HPDE6-E6E7 (cell line): ENCODE measurements at regions not wholly inside any gene's neighbourhood (a gene's known extent, or its start where the extent isn't known, plus 50 kb on each side); places are given as distances from the start of the nearest gene placed in this dataset.

Experiments
- DNase-seq: peaks from one replicate; pipeline ENCODE4 v3.0.0; 2011; ENCODE audit warnings: missing footprints; ENCODE audit errors: extremely low spot score

DNA sequence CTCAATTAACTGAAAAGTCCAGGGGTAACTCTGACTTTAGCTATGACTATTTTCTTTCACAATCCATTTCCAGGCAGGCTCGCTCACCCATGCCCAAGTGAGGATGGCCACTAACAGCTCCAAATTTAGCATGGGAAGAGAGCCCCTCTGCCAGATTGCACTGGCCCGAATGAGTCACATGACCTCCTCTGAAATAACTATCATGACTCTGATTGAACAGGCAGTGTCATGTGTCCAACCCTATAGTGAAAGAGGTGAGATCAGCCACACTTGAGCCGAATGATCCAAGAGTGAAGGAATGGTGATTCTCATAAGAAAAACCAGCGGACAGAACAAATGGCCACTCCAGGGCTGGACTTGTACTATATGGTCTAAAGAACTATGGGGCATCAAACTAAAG is 242.3 kb downstream of the NSG2 start:
- no peak for DNase-seq

- DNase-seq: no peak
Observed at GRCh38 chr5:174288439-174288838, 242.9 kb downstream of the NSG2 start.

DNA sequence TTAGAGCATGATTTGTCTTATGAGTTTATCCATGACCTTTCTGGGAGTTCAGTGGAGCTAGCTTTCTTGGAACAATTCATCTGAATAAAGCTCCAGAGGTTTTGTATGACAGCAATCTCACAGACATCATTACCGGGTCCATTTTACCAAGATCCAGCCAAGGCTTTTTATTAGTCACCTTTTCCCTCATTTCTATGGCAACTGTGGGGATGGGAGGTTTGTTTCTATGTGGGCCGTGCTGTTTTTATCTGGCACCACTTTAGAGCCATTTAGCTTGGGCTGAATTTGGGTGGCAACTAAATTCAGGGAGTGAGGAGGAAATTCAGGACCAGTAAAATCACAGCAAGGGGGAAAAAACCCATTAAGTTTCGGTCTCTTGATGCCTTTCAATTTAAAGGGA is 245.7 kb downstream of the NSG2 start:
- DNase-seq: no peak

DNA sequence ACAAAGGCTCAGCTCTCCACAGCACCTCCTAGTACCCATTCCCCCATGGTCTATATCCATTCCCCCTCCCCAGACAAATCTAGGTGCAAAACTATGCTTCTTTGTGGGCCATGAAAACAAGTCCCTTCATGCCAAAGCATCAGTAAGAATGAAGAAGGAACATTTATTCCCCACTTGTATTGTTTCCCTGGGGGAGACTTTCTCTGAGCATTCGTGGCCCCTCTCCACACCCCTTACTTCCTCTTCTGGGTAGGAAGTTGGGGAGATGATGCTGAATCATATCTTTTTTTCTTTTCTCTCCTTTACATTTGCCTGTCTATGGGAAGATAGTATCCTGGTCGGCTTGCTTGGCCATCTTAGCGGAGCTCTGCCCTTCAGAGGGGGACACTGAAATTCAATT is 246.8 kb downstream of the NSG2 start:
- DNase-seq: no peak

DNA sequence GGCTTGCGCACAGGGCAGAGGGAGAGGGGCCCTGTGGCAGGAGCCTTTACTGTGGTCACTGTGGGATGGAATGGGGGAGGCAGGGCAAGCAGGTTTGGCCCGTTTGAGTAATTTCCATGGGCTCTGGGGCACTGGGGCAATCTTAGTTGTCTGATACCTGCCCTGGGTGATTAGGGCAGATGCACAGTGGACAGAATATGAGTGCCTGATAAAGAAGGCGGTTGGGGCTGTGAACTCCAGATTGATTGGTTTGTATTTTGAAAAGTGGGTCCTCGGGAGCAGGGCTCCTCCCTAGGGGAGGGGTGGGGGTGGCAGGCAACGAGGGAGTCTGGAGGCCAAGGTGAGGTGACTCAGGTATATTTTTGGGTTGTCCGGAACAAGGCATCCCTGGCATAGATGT is 247.5 kb downstream of the NSG2 start:
- no peak for DNase-seq

GRCh38 chr5:174293481-174293880 is 248.0 kb downstream of the NSG2 start:
- no peak for DNase-seq

DNA sequence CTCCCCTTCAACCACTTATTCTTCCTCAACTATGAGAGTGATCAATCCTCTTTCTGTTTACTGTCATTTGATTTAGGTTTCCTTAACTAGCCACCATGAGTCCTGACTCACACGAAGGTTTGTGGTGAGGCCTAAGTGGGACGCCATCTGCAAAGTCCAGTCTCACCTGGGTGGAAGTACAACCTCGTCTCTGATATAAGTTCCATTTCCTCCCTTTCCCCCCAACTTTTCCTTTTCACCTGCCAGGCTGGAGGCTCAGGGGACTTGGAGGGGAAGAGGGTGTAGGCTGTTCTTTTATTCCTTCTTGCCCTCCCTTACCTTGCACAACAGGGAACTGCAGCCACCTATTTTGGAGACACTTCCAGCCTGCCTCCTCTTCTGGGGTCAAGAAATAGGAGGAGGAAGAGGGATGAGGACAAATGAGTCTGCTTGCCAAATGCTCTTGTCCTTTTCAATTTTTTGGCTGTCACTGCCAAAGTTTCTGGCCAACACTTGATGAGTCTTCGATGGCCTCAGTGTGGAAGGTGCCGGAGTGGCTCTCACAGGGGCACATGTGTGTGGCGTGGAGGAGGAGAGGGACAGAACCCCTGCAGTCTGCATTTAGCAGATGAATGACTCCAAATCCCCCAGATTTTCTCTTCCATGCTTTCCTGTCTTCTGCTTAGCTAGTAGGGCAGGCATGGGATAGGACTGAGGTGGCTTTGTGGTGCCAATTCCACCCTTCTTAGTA is 249.6 kb downstream of the NSG2 start:
- no peak for DNase-seq

DNA sequence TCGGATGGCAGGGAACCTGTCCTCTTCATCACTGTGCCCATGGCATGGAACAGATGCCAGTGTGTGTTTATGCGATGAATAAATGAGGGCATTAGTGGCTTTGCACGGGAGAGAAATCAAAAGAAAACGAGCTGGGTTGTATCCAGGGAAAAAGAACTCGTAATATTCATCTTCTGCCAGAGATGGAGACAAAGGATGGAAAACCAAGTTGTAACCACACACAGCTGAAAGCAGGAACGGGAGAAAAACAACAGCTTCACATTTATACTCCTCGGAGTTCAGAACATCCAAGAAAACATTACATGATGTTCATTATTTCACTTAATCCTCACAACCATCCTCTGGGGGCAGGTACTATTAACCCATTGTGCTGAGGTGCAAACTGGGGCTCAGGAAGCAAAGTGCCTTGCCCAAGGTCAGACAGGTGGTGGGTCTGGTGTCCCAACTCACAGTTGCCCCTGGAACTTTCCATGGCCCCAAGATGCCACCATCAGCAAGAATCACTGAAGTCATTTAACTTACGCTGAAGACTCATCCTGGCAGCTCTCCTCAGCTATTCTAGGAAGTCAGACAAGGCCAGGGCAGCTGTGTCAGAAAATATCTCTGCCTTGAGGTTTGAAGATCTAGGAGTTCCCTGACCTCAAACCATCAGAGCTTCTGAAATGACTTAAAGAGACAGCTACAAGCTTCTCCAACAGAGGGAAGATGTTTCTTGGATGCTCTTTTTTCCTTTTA is 250.4 kb downstream of the NSG2 start:
- no peak for DNase-seq

DNA sequence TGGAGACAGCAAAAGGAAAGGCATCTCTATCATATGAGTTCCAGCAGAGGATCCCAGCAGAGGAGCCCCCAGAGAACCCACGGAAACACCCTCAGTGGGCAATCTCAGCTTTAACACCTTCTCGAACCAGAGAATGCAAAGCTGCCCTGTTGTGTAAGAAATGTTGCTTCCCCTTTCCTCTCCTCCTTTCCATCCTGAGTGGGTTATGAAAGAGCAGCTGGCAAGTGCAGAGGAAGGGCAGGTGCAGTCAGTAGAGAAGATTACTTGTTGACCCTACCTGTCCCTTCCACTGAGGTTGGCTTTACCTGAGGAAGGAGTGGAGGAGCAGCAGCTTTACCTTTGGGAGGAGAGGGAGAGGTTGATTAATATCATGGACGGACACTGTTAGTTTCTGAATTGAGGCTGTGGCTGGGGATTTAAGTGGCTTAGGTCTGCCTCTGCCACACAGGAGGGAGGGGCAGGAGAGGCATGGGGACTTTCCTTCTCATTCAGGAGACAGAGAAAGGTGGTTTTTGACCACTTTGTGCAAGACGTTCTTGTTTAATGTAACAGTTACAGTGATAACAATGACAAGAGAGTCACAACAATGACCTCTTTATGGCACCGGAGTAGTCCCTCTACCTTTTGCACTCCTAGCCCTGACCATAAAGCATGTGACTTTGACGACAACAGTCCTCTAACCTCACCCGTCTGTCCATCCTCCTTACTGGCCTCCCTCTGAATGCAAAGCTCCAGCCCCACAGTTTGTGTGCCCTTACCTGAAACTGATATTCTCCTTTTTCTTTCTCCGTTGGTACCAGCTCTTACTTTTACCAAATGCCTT is 254.8 kb downstream of the NSG2 start:
- DNase-seq: no peak

DNA sequence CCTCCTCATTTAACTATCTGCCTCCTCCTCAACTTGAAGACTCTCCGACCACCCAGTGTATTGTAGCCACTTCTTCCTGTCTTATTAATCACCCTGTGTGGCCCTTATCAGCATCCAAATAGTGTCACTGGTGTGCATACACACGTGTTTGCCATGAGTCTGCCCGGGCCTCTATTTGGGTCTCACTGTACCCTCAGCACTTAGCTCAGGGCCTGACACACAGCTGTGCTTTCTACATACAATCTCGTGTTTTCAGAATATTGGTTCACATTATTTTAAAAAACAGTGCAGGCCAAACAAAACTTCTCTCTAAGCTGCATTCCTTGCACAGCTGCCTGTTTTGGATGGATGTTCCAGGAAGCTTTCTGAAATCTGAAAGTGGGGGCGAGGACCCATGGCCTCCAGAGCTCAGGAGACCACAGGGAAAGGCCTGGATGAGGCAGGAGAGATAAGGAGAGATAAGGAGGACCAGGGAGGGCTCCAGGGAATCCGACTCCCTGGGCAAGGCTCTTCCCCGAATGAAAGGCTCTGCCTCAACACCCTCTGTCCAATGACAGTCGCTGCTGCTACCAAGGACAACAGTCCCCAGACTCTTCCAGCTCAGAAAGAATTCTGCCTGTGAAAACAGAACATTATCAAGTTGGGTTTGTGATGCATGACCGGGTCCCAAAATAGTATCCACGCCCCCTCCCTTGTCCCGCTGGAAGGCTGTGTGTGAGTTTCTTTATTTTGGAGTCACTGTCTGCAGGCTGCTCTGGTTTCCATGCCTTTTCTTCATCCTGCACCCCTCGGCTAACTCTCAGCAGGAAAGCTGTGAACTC is 255.6 kb downstream of the NSG2 start:
- DNase-seq: no peak

DNA sequence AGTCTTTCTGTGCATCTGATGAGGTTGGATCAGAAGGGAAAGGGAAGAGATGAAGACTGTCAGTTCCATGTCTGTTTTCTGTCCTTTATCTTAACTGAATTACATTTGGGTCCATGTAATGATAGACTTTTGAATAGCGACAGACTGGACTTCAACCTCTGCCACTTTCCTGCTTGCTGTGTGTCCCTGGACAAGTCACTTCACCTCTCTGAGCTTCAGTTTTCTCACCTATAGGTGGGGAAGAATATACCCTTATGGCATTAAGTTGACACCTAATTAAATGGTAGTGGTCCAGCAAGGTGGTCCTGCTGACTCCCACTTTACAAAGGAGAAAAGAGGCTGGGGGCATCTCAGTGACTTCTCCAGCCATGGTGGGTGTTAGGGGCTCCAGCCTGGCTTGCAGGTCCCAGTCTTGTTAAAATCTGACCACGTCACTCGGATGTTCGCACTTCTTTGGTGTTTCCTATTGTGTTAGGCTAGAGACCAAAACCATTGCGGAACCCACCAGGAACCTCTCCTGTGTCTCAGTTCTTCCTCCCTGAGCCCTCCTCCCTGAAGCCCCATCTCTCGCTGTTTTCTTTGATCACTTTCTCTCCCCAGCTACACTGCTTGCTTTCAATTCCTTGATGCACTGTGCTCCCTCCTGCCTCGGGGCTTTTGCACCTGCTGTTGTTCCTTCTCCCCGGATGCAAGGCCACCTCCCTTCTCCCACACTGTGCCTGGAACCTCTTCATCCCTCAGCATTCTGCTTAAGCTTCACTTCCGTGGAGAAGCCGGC is 256.5 kb downstream of the NSG2 start:
- DNase-seq: no peak

GRCh38 chr5:174303035-174303434 is 257.5 kb downstream of the NSG2 start:
- DNase-seq: no peak

DNA sequence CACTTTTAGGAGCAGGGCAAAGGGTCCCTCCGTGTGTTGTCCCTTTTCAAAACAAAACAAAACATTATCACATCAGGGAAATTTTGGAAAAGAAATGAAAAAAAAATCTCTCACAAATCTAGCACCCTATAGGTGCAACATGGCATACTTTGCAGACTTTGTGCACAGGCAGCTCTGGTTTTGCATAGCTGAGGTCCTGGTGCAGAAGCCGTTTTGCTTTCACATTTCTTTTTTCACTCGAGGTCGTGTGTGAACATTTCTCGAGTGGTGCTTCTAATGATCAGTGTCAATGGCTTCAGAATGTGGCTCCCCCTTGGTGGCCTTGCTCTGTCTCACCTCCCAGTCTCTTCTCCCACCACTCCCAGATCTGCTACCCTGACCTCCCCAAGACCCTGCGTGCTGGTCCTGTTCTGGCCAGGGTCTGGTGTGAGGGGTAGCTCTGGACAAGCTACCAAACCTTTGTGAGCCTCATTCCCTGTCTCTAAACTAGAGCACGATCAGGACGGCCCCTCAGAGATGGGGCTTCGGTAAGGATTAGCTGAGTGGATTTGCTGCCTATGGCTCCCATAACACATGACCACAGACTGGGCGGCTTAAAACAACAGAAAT is 258.0 kb downstream of the NSG2 start:
- no peak for DNase-seq

DNA sequence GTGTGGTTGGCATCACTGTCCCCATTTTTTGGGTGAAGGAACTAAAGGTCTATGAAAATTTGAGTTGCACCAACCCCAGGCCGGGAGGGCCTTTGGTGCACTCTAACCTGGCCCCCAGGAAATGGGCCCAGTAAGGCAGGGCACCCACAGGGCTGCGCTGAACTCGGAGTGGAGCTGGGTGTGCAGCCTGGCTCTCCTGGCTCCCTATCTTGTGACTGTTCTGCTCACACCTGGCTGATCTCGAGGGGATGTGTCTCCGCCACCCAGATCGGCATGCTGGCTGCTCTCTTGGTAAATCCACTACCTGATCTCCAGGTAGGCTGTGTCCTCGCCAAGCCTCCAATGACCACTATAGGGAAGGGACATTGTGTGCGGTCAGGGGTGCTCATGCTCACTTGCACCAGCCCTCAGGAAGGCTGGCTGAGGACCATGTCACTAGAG is 259.8 kb downstream of the NSG2 start:
- DNase-seq: no peak

DNA sequence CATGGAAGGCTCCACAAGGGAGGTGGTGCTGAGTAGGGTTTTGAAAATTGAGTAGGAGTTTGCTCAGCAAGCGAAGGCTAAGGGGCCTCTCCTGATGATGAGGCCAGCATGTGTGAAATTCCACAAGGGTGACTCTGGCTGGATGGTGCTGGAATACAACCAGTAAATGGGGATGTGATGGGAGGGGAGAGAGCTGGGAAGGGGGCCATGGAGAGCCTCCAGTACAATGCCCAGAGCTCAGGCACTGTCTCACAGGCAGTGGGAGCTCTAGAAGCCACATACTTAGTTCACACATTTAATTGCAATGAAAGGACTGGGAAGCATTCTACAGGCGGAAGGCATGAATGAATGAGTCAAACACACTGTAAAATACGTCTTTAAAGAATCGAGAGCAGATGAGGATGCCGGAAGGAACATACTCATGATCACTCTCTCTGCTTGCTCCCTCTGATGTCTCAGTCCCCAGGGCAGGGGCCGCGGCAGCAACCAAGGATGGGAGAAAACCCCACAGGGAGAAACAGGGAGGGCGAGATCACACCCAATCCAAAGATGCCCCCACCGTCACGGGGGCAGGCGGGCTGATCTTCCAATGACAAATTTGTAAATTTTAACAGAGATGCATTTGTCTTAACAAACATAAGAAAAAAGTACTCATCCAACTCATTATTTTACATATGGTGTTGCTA is 261.0 kb downstream of the NSG2 start:
- no peak for DNase-seq

- DNase-seq: no peak
Observed at GRCh38 chr5:174307031-174307408, 261.5 kb downstream of the NSG2 start.

DNA sequence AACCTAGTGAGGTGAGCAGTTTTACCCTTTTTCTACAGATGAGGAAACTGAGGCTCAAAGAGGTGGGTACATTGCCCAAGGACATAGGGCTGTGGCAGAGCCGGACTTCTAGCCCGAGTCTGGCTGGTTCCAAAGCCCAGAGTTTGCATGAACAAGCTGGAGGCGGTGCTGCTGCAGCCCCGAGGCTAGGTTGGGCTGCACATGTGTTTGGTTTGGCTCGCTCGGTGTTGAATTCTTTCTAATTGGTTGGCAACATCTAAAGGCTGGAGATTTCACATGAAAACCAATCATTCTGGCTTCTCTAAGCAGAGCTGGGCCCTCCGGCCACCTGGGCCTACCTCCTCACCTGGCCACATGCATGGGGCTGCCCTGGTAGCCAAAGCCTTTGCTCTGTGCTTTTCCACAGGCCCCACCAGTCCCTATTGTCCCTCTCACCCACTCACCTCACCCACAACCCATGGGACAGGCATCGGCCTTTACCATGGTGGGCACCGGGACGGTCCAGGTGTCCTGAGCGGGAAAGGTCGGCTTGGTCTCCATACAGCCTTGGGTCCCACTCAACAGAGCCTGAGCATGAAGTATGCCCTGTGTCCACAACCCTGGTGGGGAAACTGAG is 262.3 kb downstream of the NSG2 start:
- DNase-seq: no peak

GRCh38 chr5:174309131-174309795 is 263.8 kb downstream of the NSG2 start:
- no peak for DNase-seq

DNA sequence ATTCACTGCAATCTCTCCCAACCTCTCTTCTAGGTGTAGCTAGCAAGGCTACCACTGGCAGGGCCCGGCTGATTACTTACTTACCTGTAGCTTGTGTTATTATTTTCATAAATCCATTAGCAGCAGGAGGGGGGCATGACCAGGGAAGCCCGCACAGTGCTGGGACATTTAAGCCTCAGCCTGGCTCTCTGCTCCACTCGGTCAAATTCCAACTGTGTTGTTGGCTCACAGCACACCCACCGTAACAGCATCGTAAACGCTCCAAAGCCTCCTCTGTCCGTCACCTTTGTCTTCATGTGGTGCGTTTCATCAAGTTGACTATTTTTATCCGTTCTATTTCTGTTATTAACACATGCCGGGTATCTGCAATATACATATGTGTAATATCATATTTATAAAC is 264.7 kb downstream of the NSG2 start:
- no peak for DNase-seq
